ENCODE measurements at regions not wholly inside any gene's neighbourhood (a gene's known extent, or its start where the extent isn't known, plus 50 kb on each side); places are given as distances from the start of the nearest gene placed in this dataset.
"Not testable (repeated sequence)": the region's sequence is repeated elsewhere in the genome, so short reads cannot be mapped to it uniquely, and the experiment has no call there.

DNA sequence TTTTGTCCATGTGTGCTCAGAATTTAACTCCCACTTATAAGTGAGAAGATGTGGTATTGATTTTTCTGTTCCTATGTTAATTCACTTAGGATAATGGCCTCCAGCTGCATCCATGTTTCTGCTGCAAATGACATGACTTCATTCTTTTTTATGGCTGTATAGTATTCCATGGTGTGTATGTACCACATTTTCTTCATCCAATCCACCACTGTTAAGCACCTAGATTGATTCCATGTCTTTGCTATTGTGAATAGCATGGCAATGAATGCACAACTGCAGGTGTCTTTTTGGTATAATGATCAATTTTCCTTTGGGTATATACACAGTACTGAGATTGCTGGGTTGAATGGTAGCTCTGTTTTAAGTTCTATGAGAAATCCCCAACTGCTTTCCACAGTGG, 657.7 kb downstream of the ETNK1 start:
- DNase-seq, result no peak

DNA sequence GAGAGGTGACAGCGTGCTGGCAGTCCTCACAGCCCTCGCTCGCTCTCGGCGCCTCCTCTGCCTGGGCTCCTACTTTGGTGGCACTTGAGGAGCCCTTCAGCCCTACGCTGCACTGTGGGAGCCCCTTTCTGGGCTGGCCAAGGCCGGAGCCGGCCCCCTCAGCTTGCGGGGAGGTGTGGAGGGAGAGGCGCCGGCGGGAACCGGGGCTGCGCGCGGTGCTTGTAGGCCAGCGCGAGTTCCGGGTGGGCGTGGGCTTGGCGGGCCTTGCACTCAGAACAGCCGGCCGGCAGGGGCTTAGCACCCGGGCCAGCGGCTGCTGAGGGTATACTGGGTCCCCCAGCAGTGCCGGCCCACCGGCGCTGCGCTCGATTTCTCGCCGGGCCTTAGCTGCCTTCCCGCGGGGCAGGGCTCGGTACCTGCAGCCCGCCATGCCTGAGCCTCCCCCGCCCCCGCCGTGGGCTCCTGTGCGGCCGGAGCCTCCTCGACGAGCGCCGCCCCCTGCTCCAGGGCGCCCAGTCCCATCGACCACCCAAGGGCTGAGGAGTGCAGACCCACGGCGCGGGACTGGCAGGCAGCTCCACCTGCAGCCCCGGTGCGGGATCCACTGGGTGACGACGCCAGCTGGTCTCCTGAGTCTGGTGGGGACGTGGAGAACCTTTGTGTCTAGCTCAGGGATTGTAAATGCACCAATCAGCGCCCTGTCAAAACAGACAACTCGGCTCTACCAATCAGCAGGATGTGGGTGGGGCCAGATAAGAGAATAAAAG, 661.0 kb downstream of the ETNK1 start:
- DNase-seq, result not testable (repeated sequence)

DNA sequence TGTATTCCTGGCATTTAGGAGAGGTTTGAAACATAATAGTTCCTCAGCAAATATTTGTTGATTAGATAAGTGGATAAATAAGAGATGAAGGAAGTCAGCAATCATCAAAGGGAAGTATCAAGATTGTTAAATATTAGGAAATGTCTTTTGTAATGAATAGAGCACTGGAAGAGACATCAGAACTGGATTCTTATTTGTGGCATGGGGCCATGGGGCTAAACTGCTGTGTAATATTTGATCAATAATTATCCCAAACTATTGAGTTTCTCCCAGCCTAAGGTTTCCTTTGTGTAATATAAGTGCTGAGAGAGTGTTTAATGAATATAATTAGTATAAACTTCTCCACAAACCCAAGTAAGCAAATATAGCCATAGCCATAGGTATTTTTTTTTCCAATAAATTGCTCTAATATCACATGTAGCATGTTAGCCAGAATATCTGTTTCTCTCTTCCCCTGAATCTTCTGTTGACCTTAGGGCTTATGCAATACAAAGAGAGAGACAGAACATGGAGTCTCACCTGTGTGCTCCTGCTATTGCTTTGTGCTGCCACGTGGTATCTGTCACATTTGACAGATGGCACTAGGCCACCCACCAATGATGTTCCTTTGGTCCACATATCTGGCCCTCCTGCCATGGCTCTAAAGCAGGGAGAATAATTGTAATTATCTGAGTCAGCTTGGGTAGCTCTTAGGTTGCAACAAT, 658.7 kb downstream of the SOX5 start:
- DNase-seq, result no peak

DNA sequence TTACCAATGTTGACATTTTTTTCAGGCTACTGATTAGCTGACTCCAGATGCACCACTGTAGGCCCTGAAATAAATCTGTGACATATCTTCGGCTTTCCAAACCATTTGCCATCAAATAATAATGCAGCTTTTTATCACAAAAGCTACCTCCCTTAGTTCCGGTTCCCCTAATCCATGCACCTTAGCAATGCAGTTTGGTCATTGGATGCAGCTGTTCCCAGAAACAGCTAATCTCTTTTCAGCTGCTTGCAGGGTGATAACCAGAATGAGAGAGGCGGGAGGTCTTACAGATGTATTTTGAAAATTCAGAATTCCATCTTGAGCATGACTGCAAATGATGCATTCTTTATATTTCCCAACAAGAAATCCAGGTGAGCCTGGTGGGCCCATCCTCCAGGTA, 646.2 kb downstream of the SOX5 start:
- DNase-seq, result no peak

DNA sequence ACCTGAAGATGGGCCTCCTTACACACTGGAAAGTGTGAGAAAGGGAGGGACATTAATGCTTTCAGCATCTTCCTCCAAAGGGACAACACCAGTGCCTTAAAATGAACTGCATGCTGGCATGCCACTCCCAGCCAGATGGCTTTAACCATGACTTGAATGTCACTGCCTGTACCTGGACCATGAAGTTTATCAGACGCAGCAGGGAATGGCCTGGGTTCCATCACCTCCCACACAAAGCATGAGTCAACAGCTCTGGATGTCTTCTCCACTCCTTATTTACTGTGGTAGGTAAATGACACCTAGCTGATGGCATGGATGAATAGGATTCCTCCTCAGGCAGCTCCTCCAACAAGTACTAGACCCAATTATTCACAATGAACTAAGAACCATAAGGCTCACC, 645.6 kb downstream of the SOX5 start:
- DNase-seq, result no peak

DNA sequence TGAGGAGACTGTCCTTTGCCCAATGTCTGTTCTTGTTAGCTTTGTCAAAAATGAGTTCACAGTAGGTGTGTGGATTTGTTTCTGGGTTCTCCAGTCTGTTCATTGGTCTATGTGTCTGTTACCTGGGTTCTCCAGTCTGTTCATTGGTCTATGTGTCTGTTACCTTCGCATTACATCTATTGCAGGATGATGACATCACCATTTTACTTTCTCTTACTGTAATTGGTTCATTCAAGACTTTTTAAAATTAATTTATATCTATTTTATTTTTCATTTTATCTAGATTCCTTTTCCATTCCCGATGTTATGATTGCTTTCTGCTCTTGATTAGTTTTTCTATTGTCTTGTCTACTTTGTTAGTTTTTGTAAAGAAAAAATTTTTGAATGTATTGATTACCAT, 615.5 kb downstream of the SOX5 start:
- no peak for DNase-seq

DNA sequence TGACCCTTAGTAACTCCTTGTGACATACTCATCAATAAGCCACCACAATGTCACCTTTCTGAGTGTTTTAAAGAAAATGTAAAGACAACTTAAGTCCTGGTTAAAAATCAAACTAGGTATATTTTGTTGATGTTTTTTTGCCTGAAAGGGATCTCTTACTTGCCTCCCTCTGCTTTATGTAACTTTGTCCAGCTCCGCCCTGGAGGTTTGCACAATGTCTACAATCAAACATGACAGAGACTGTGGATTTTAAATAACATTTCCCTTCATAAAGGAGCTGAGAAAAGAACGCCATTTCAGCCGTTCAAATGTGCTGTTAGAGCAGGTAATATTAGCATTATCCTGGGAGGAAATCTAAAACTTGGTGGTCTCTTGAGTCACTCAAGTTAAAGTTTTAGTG, 613.9 kb downstream of the SOX5 start:
- DNase-seq, result no peak

DNA sequence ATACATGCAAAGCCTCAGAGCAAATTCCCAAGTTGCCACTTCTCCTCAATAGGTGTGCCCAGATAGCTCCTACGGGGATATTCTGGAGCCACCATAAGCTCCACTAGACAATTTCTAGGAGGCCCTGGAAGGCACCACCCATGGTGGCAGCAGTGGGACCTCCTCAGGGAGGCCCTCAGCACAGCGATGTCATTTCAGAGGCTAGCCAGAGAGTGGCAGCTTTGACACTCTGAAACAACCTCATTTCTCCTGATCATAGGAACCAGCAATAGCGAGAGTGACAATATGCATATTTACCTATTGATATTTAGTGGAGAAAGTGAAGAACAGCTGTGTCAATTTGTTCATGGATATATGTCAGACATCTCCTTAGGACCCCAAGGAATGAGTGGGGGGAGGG, 612.3 kb downstream of the SOX5 start:
- no peak for DNase-seq

DNA sequence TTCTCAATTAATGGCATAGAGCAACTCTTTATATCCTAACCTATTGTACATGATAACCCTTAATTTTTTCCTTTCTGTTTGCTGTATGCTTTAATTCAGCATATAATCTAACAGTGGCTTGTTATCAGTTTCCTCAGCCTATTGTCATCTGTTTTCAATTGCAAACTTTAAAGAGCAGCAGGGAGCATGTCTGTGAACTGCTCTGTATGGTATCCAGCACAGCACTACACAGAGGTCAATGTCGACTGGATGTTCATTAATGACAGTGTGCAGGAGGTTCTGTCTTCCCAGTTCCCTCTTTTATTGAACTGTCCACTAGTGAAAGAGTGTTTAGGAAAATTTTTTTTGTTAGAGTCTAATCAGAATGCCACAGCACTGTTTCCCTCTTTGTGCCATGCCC, 609.1 kb downstream of the SOX5 start:
- no peak for DNase-seq

DNA sequence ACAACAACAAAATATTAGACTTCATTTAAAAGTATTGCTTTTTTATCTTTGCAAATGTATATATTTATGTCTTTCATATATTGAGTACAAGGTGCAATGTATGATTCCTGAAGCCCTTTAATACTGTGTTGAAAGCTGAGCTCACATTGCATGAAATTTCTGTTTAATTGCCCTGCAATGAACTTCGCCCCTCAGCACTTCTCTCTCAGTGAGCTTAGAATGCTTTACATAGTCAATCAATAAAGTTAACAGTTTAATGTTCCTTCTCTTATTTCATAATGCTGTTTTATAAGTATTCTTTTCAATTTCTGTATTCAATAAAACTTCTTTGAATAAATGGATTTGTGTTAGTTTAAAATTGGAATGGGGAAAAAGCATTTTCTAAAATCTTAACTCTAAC, 607.1 kb downstream of the SOX5 start:
- no peak for DNase-seq

DNA sequence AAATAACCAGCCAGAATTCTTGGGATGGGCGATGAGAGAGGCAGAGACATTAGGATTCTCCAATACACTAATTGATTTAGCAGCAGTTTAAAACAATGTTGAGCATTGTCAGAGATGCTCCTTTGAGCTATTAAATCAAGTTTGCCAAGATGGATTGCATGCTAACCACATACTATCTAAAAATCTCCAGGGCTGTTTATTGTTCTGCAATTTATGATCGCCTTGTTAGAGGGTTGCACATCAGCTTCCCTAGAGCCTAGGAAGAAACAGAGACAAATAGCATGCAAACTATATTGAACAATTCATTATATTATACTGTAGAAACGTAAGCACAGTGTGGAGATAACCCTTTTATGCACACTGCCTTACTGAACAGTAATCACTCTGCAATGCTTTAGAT, 599.9 kb downstream of the SOX5 start:
- DNase-seq, result no peak

DNA sequence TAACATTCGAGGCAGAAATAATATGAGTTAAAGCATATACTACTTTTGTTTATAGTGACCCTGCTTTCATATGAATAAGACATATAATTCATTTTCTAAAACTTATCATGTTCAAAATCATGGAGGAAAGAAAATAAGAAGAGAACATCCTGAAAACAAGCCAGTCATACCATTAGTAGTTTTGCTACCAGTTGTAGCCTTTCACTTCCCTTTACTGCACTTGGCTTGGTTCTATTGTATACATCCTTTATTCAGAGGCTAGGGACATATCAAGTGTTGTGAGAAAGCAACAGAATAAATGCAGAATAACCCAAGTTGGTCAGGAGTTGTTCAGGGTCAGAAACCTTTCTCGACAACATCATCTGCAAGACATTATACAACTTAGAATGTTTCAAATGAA, 598.7 kb downstream of the SOX5 start:
- DNase-seq, result no peak

DNA sequence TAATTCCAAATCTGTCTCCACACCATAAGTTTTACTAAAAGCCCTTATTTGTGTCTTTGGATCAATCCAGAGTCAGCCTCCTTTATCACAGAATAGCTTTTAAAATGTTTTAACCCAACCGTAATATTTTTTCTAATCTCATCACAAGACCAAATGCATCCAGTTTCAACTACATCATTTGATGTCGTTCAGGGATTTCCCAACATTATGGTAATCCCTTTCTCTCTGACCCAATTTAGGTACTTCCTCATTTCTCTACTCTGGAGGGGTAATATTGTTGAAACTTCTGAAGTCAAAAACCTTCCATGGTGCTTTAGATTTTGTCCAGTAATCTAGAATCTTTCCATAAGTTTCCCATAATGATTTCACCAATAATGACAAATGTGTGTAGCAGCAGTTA, 596.8 kb downstream of the SOX5 start:
- DNase-seq, result no peak

DNA sequence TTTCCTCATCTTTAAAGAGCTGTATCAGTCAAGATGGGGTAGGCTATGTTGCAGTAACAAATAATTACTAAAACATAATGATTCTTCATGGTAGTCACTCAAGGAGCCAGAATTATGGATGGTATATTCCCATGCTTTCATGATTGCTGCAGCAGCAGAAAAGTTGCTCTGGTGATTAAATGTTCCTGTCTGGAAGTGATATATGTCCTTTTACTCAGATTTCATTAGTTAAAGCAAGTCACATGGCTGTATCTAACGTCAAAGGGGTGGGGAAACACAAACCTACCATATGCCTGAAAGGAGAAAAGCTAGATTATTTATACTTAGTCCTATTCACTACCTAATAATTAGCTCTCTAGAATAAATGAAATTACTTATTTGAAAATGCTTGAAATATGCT, 594.7 kb downstream of the SOX5 start:
- DNase-seq, result no peak

DNA sequence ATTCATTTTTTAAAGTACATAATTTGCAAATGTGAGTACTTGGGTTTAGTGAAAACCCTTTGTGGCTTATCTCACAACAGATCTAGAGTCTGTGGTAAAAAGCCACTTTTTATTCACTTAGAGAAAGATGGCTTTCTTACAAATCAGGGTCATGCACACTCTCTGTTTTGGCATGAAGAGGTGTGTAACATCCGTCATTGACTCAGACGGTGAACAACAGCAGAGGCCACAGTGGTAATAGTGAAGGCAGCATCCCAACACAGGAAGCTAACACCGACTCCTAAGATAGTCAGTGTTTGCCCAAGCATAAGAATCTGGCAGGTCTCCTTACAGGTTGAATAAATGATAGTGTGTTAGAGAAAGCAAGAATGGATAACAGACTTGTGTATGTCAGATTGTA, 593.0 kb downstream of the SOX5 start:
- no peak for DNase-seq

DNA sequence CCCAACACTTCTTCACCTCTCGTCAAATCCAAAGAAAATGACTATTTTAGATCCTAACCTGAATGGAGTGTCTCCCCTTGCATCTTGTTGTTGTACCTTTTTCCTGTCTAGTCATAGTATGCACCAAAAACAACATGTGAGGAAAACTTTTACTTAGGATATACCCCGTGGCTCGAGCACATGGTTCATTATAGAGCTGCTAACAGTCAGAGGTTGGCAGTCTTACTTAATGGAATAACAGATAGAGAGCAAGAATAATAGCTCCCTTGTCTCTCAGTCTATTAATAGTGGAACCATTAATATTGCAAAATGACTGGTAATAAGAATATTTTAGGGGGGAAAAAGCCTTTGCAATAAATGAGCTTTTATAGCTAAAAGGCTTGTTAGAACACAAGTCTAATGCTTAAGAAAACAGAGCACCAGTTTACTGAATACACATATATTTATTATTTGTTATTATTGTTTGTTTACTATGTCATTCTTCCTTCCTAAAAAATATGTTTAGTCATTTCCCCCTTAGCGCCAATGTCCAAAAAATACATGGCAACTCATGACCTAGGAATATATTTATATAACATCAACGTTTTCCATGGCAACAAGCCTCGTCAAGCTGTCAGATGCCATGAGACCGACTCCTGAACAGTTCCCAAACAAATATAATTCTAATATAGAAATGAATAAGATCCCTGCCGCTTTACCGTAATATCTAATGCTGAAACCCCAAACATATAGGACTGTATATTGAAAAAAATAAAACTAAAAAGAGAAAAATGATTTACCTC, 592.4 kb downstream of the SOX5 start:
- DNase-seq, result no peak

DNA sequence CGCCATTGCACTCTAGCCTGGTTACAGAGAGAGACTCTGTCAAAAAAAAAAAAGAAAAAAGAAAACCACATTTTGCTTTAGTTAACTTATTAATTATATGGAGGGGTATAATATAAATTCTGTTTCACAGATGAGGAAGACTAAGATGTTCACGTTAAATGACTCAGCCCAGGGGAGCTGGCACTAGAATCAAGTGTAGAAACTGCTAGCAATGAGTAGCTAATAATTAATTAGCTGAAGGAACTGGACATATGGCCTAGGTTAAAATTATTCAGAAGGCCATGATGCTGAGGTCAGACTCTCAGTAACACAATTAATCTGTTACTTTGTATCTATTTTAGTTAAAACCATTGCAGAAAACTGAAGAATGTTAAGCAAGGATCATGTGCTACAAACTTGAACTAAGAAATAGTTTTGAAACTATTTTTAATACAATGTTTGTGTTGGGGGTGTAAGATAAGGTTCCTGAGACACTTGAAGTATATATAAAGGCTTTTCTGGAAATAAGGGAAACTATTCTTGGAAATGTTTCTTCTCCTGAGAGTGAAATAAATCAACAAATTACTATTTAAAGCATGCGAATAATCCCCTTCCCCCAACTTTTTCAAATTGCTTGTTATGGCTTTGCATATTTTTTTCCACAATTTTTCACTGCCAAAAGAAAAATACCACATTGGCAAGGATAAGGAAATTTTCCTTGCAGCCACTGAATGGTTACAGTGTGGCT, 589.3 kb downstream of the SOX5 start:
- DNase-seq, result no peak

DNA sequence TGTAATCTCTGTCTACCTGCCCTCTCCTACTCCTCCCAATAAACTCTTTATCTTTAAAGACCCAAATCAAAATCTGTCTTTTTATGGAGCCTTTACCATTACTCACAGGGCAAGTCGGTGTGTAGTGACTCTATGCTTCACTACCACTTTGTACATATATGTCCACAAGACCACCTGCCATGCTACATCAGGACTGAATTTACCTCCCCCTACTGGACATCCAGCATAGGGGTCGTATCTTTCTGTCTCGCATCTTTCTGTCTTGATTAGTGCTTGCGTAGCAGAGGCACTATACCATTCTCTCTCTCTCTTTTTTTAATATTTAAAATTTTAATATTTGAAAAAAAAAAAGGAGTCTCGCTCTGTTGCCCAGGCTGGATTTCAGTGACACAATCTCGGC, 587.5 kb downstream of the SOX5 start:
- DNase-seq, result no peak

DNA sequence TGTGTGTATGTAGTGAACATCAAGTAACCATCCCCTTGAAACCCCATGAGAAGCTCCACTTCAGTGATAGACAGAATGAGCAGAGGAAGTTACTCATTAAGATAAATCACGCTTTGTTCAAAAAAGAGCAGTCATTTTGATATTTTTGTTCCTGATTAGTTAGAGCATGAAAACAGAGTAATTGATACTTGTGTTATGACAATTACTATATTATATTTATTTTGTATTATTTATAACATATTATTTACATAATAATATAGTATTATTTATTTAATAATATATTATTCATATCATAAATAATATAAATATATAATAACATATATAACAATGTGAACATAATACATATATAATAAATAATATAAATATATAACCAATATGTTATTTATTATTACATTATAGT, 580.9 kb downstream of the SOX5 start:
- DNase-seq, result no peak

DNA sequence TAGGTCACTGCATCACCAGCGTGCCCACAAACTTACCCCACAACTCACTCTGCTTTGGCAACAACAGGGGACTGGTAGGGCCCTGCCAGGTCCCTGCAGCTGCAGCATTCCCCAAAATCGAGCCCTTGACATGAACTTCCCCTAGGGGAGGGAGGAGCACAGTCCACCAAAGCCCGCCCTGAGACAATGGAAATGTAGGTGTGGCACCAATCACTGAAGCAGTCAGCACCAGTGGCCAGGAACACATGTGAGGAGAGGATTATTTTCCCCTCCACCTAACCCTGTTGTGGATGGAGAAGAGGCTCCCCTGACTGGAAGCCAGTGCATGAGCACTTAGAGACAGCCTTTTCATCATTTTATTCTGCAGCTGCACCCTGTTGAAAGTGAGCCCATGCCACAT, 573.8 kb downstream of the SOX5 start:
- no peak for DNase-seq

DNA sequence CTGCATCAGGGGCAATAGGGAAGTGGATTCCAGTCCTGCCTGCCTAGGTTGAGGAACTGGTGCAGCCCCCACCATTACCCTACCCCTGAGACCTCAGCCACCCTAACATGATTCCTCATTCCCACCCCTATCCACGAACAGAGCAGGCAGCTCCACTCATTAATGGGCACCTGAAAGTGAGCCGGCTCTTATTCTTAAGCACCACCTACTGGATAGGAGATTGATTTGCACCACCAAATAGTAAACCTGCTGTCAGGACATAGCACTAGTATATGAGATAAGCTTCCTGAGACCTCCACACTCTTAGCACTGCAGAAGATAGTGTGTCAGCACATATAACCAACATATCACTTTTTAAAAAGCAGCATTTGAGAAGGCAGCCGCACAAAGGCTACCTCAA, 573.2 kb downstream of the SOX5 start:
- DNase-seq, result no peak

DNA sequence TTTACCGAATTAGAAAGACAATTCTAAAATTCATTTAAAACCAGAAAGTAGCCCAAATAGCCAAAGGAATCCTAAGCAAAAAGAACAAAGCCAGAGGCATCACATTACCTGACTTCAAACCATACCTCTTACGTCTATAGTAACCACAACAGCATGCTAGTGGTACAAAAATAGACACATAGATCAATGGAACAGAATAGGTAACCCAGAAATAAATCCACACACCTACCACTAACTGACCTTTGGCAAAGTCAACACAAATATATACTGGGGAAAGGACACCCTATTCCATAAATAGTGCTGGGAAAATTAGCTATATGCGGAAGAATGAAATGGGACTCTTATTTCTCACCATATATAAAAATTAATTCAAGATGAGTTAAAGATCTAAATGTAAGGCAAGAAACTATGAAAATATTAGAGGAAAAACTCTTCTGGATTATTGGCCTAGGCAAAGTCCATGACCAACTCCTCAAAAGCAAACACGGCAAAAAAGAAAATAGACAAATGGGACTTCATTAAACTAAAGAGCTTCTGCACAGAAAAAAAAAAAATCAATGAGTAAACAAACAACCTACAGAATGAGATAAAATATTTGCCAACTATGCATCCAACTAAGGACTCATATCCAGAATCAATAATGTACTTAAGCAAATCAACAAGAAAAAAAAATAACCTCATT, 568.9 kb downstream of the SOX5 start:
- no peak for DNase-seq

DNA sequence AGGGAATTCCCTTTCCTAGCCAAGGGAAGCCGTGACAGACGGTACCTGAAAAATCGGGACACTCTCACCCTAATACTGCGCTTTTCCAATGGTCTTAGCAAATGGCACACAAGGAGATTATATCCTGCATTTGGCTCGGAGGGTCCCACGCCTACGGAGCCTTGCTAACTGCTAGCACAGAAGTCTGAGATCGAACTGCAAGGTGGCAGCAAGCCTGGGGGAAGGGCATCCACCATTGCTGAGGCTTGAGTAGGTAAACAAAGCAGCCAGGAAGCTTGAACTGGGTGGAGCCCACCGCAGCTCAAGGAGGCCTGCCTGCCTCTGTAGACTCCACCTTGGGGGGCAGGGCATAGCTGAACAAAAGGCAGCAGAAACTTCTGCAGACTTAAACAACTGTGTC, 560.6 kb downstream of the SOX5 start:
- not testable (repeated sequence) for DNase-seq

All from inflammatory macrophage treated with lipopolysaccharide for 4 hours (primary cell).